HS-5 (cell line): ENCODE measurements at regions not wholly inside any gene's neighbourhood (a gene's known extent, or its start where the extent isn't known, plus 50 kb on each side); places are given as distances from the start of the nearest gene placed in this dataset.
A peak's percentile ranks its signal among the peaks of the same experiment; 100 is the strongest.

Source experiments
- DNase-seq: peaks from one replicate; pipeline ENCODE4 v3.0.0-alpha.2; 2012; ENCODE audit warnings: low read depth

DNA sequence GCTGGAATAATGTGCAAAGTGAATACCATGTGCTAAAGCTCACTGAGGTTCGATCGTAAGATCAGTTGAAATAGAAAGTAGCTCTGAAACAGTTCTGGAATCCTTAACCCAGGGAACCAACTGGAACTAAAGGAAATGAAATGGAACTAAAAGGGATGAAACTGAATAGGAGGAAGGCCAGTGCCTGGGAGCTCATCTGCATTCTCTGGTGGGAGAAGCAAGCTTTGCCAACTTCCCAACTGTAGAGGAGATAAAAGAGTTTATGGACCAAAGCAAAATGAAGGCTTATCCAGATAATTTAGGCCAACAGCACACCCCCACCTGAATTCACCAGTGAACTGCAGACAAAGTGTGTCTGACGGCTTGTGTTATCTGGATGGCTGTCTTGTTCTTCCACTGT, 188.6 kb upstream of the HABP2 start:
- DNase-seq: no peak

DNA sequence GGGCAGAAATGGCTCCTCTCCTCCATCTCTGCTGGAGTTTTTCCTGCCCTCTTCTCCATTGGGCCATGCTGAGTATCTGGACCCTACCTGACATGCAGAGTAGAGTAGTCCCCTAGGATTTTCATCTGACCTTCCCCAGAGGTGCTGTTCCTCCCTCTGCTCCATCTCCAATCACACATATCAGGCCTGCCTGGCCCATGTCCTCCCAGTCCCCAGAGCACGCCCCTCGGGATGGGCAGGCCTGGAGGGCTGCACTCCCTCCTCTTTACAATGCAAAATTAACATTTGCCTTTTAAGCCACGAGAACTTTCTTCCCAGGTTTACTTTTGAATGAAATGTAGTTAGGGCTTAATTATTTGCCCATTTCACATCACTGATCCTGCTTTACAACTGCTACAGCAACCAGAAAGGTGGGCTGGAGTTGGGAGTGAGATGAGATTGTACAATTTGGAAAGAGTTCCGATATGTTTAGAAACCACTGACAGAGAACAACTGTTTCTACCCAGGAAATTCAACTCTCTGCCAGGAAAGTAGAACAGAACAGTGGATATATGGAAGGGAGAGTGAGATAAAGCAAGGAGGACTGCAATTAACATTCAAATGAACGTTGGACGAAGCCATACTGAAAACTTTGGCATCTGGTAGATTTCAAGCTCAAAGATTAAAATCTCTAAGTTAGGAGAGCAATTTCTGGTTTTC, 184.0 kb upstream of the HABP2 start:
- no peak for DNase-seq

DNA sequence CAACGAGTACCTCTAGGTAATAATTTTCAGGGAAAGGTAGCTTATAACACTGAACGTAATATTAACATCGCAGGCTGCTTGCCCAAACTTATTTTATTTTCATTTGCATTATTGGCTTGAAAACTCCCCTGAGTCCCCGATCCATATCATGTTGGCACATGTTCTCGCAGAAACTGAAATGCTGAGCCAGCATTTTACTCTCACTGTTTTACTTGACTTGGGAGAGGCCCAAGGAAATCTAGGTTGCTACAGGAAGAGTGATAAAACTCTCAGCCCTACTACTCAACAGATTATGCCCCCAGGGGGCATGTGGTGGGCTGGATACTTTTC, 183.5 kb upstream of the HABP2 start:
- no peak for DNase-seq

DNA sequence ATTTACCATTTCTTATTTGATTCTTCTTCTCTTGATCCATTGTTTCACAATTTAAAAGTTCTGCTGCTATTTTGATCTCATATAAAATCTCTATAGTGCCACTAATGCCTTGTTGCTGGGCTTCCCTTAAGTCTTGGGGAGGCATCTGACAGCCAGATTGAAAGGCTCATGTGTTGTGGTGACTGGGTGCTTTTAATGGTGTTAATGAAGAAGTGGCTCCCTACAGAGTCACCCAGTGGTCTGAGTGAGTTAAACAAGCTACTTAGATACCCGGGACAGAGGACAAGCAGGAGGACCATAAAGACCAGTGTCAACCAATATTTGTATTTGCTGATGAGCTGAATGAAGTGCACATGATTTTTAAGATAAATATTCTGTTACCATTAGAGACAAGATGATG, 176.4 kb upstream of the HABP2 start:
- DNase-seq: no peak

DNA sequence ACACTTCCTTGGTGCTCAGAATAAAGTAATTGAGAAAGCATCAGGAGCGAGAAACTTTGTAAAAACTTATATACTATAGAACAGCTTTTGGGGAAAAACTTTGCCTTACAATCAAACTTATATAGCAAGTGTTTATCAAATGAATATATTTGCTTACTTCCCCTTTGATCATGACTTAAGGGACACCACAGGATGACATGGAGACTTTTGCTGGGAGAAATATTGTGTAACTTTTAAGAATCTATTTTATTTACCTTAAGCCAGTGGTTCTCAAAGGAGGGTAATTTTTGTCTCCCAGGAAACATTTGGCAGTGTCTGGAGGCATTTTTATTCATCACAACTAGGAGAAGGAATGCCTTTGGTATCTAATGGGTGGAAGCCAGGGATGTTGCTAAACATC, 173.8 kb upstream of the HABP2 start:
- DNase-seq: no peak

DNA sequence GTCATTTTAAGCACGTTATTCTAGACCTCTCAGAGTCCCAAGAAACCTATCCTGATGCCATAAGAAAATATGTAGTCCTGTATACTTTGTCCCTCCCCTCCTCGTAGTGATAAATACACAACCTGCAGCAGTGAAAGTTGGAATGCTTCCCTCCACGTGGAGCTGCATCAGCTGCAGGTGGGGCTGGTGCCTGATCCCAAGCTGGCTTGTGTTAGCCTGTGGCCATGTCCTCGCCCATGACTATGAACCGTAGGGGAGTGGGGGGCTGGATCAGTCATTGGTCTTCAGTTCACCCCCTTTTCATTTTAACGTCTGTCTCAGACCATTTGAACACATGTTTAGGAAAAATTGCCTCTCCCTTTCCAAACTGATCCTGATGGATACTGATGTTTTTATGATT, 171.4 kb upstream of the HABP2 start:
- no peak for DNase-seq

DNA sequence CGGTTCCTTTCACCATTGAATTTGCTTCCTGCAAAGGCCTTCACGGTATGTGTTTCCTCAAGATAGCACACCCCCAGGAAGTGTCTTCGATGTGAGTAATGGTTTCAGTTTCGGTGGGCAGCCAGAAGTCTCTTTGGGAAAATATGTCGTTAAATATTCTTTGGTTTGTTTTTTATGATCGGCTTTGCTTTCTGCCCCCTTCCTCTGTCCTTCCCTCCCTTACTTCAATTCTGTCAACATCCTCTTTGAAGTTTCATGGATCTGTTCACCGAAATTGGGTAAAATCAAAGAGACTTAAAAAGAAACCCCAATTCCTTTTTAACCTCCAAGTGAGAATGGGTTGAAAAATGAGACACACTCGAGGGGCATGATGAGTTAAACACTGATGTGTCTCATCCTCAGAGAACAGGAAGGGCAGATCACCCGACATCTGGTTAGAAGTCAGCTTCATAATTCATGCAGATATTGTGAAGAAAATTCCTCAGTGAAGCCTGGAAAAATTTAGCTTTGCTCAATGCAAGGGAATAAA, 170.8 kb upstream of the HABP2 start:
- DNase-seq: peak; percentile 58

DNA sequence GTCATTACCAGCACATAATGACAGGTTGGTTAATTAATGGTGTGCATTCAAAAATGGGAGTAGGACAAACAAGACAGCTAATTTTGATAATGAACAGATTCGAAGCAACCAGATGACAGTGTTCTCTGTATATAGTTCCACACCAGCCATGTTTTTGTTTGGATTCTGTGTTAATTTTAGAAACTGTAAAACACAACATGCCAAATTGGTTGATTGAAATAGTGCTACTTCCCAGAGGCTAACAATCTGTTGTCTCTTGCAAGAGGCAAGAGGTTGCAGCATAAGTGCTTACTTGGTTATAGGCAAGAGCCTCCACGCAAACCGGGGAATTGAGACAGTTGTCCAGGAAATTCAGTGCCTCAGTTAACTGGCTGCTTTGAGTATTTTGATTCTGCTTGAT, 170.2 kb upstream of the HABP2 start:
- DNase-seq: no peak

DNA sequence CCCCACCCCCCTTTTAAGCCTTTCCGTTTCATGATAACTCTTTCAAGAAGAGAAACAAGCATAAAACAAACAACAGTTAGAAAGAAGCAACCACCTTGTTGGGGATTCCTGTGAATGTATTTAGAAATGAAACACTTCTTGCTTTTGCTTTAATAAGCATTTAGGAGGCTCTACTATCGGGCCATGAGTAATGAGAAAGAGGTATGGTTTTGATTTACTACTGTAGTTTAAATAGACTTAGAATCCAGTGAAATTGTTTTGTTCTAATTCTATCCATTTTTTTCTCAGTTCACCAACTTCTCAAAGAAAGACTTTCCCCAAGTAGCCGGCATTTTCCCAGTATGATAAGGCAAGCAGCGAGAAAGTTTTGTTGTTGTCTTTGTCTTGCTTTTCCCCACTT, 168.7 kb upstream of the HABP2 start:
- DNase-seq: no peak

DNA sequence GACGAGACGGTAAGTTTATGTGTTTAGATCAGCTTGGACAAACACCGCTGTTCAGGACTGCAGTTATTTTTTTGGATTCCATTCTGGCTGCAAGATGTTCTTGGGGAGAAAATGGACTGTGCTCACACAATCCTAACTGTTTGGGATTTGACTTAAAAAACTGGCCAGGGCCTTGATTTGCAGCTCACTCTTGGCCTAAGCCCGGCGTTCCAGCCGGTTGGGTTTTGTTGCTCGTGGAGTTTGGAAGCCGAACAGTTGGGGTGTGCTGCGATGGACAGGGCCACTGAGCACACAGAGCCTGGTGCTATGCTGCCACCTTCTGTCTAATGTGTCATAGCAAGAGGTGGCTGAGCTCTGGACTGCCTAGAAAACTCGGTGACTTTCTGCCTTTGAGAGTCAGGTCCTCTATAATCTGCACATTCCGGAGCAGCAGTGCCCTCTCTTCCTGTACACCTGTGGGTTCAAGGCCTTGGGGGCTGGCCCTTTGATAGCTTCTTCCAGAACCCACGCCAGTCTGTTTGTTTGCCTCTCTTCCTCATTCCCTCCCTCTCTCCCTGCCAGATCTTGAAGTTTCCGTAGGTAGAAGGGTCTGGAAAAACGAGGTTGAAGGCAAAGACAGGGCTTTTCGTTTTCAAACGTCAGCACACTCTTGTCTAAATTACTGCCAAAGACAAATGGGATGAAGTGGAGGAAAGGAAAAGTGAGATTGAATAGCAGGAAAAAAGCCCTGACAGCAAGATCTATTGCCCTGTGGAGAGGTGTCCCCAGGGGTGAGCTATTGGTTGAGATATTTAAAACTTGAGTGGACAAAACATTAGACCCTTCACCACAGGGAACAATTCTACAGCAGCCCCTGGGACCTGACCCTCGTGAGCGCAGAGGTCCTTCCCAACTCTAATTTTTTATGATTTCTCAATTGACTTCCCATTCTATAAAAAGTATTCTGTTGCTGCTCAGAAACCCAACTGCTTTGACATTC, 167.5 kb upstream of the HABP2 start:
- peak; percentile 42 for DNase-seq

DNA sequence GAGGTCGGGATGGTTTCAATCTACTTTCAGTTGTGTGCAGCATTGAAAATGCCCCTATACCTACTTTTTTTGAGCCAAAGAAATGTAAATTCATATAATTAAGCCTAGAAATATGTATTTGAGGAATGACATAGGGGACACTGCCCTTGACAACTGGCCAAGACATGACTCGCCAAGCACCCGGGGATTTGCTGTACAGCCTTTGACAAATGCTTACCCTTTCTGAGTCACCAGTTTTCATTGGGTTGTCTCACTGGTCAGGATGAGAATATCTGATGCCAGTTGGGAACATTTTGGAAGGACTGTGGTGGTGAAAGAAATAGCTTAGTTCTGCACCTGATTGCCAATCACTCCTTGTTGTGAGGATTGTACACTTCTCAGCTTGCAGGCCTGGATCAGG, 166.8 kb upstream of the HABP2 start:
- DNase-seq: peak; percentile 50

DNA sequence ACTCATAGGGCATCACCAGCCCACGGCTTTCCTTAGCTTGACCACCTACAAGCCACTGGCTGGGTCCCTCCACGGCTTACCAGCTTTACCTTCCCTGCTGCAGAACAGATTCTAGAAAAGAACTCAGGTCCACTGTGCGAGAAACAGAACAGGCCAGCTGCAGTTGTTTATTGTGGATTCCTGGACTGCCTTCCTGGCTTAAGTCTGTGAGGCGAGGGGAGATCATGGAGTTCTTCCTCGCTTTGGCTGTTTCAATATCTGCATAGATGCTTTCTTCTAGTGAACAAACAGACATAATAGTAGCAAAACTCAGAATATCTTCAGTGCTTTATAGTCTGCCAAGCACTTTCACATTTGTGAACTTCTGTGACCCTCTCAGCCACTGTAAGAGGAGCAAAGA, 162.9 kb upstream of the HABP2 start:
- no peak for DNase-seq

DNA sequence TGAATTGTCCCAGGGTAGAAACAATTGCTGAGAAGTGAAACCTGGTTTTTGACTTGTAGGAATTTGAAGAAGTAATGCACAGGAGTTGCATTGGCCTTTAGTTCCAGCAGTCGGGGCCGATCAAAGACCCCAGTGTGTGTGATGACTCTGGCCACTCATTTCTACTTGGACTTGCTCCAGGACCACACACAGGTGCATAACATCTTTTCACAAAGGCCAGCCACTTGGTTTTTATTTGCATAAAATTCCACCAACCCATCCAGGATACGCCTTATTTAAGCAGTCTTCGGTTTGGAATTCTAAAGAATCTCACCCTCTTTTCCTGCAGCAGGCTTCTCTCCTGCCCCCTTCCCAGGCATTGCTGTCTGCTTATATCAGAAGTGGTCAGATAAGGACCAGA, 162.0 kb upstream of the HABP2 start:
- DNase-seq: no peak

DNA sequence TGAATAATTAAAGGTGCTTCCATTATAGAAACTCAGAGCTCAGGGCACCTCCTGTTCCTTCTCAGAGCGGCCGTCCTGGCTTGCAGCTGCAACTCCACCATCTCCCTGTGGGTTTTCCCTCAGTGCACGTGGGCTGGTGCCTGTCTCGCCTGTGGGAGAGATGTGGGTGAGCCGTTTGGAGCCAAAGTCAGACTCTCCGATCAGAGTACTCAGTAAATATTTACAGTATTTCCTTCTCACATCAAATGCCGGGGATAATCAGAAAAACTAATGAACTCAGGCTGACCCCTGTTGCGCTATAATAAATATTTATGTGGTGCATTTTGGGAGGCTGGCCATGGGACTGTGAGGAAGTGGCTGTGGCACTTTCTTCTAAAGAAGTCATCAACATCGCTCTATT, 155.8 kb upstream of the HABP2 start:
- DNase-seq: no peak

DNA sequence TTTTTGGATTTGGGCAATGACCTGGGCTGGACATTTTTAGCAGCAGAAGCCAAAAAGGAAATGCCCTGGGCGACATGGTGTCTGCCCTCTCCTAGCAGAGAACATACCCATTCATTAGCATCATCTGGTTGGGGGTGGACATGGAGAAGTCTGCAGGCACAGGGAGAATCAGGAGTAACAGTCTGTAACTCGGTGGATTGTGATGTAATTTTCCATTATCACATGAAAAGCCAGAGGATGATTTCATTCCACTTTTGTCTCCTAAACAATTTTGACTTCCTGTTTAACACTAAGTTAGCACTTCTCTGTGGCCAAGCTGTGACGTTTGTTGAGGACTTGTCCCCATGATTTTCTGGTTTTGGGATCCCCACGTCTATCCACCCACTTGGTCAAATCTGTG, 153.8 kb upstream of the HABP2 start:
- DNase-seq: no peak

DNA sequence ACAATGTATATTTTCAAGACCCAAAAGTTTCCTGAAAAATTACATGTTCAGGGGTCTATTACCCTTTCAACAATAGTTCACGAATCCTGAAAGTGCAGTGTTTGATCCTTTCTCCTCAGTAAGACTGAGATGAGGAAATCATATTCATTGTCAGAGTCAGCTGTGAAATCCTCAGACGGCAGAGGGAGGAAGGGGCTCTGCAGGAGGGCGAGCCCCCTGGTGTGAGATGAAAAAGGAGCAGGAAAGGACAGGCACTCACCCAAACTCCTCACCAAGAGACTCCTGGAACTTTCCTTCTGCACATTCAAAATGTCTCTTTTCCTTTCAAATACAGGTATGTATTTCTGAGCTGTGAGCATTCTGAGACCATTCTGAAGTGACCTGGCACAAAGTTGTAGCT, 150.3 kb upstream of the HABP2 start:
- DNase-seq: no peak

DNA sequence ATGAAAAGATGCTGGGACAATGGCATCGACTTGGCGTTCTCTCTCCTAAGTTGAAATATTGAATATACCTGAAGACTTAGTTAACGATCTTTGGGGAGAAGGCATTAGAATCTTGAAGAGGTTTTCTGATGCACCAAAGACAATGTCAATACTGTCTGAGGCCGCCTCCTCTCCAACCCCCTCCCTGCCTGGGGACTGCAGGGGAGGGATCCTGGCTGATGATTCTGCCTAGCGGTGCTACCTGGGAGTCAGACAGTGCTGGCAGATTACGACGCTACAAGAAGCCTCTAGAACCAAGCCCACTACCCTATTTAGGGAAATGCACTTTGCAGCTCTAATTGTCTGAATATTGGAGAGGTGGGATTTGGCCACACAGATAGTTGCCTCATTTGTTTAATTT, 145.6 kb upstream of the HABP2 start:
- no peak for DNase-seq

DNA sequence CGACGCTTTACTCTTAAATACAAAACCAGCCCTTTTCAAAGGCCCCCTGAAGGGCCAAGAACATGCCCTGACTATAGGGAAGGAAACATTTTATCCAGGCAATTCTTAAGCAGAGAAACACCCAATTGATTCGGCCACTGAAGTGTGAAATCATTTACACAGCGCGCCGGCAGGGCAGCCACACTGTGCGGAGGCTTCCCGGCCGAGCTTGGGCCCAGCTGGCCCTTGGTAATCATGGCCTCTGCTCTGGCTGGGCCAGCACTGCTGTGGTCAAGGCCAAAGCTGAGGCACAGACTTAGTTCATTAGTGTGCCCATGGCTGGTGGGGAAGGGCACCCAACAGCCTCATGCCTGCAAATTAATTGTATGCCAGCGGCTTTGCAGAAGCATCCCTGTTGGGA, 143.7 kb upstream of the HABP2 start:
- no peak for DNase-seq

DNA sequence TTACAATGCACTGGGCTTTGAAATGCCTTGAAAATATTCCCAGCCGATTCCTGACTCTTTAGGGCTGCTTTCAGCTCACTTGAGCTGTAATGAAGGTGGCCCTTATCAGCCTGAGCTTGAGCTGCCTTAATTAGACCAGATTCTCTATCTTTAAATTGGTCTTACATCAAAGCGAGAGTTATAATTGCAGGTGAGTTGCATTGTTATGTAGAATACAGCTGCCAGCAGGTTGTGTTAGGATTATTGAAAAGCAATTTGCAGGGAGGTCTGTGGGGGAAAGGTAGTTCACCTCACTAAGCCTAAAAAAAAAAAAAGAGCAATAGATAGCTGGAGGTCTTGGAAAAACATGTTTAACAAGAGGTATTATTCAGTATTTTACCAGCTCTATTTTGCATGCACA, 142.2 kb upstream of the HABP2 start:
- no peak for DNase-seq

DNA sequence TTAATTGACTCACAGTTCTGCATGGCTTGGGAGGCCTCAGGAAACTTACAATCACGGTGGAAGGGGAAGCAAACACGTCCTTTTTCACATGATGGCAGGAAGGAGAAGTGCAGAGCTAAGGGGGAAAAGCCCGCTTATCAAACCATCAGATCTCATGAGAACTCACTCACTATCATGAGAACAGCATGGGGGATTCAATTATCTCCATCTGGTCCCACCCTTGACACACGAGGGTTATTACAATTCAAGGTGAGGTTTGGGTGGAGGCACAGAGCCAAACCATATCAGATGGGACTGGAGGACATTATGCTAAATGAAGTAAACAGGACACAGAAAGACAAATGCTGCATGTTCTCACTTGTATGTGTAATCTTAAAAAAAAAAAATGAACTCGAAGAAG, 141.4 kb upstream of the HABP2 start:
- DNase-seq: no peak

DNA sequence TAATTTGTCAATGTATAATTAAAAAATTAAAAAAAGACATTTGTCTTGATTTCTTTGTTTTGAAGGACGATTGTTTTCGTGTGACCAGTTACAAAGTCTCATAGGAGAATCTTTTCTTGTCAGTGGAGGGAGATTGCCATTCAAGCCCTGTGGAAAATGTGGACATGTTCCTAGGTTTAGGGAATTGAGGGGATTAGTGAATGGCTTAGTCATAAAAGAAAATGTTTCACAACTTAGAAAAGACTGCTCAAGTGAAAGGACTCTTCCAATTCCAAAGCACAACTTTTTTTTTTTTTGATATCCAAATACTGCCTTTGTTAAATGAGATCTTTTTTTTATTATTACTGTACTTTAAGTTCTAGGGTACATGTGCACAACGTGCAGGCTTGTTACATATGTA, 140.7 kb upstream of the HABP2 start:
- no peak for DNase-seq

DNA sequence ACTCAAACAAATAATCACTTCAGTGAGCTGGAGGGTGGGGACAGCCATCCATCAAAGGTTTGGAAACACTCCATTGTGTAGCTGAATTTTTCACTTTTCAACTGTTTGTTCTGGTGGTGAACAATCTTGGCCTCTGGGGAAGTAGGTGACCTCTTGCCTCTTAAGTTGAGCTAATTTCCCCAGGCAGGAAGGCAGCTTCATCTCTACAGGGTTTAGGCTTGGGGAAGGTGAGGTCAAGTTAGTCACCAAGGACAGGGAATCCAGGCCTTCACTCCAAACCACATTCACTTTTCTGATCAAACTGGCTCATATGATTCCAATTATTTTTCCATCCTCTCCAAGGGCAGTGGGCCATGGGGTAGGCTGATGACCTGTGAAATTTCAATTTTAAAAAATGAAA, 138.3 kb upstream of the HABP2 start:
- DNase-seq: no peak

DNA sequence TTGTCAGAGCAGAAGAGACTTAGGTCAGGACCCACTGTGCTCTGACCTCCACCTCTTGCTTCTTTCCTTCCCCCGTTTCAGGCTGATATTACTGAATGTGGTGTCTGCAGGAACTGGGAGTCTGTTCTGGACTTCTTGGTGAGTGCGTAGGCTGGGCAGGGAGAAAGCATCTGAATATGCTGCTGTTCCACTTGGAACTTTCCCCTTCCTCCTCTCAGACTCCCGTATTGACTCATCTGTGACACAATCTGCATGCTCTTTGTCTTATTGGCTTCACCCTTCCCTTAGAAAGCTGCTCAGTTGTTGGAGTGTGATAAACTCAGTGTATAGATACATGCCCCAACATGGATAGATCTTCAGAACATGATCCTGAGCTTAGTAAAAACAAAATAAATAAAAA, 137.6 kb upstream of the HABP2 start:
- no peak for DNase-seq
